ENCODE measurements at regions not wholly inside any gene's neighbourhood (a gene's known extent, or its start where the extent isn't known, plus 50 kb on each side); places are given as distances from the start of the nearest gene placed in this dataset.

DNA sequence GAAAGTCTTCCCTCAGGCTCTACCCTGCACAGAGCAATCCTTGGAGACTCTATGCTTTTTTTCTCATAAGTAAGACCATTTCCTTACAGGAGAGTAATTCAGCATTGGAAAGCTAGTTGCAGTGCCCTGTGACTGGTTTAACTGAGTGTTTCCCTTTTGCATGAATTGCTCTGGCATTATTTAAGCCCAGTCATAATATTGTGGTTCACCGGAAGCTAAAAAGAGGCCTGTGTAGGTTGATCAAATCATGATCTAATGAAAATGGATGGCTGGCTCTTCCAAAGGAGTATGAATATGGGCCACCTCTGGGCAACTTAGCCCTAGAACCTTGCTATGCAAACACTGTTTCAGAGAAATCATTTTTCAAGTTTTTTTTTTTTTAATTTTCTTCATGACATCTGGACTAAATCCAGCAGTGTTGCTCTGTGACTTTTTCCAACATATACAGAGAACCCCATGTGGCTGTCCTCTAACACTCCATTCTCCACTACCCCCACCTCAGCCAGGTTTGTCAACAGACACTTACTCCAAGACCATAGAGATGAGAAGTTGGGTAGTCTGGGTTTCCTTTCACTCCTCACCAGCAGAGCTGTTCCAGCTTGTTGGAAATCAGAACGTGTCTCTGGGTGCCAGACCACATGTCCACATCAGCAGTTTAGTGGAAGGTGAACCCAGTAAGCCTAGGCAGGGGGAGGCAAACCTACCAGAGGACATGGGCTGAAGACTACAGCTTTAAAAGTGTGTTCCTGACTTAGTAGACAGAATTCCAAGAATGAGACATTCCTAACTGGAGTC lies 175.2 kb upstream of the SLC14A2 start:
- Histone ChIP-seq H3K4me3 (ENCODE audit: low read depth in 1 of 2, low read length in 1 of 2) (no peak overlapping the region), H3K27me3 (no peaks in the 10 kb centered on the region), H3K4me1 (ENCODE audit: control insufficient read depth in 1 of 2, insufficient read depth in 1 of 2, low read depth in 1 of 2, low read length in 1 of 2) (no peaks in the 10 kb centered on the region), H3K9me3 (no peaks in the 10 kb centered on the region), H3K27ac (no peak overlapping the region), H3K36me3 (no peaks in the 10 kb centered on the region)
- TF ChIP-seq, protein P1, sequence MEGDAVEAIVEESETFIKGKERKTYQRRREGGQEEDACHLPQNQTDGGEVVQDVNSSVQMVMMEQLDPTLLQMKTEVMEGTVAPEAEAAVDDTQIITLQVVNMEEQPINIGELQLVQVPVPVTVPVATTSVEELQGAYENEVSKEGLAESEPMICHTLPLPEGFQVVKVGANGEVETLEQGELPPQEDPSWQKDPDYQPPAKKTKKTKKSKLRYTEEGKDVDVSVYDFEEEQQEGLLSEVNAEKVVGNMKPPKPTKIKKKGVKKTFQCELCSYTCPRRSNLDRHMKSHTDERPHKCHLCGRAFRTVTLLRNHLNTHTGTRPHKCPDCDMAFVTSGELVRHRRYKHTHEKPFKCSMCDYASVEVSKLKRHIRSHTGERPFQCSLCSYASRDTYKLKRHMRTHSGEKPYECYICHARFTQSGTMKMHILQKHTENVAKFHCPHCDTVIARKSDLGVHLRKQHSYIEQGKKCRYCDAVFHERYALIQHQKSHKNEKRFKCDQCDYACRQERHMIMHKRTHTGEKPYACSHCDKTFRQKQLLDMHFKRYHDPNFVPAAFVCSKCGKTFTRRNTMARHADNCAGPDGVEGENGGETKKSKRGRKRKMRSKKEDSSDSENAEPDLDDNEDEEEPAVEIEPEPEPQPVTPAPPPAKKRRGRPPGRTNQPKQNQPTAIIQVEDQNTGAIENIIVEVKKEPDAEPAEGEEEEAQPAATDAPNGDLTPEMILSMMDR (IDR thresholded peaks at IDR 0.05): no peak

DNA sequence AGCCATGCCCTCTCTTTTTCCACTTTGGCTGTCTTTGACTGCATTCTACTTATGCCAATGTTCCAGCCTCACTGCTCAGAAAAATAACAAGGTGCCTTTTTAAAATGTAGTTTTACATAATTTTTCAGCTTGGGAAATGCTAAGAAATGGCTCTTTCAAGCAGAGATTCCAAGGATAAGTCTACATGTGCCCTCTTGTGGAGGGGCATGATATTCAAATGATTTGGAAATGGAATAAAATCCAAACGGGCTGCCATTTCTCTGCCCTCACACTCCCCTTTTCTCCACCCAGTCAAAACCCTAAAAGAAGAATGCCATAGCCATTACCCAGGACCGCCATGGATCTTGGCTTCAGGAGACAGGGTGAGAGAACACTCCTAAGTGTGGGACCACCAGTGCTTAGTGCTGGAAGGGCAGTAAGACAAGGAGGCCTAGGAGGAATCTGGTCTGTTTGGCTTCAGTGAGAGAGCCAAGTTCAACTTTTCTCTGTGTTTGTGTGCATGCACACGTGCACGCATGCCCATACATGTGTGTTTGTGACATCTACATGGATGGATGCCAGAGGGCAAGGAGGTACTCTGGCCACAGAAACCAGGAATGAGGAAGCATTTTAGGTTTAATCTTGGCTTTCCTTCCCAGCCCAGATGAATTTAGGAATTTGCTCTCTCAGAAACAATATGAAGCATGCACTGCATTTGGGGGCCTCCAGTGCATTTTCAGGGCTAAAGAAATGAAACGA lies 174.0 kb upstream of the SLC14A2 start:
- H3K9me3 ChIP-seq: no peaks in the 10 kb centered on the region
- no peaks in the 10 kb centered on the region for H3K36me3 ChIP-seq
- no peak overlapping the region for H3K27ac ChIP-seq
- H3K4me3 ChIP-seq (ENCODE audit: low read depth in 1 of 2, low read length in 1 of 2): no peak overlapping the region
- H3K27me3 ChIP-seq: no peaks in the 10 kb centered on the region
- H3K4me1 ChIP-seq (ENCODE audit: control insufficient read depth in 1 of 2, insufficient read depth in 1 of 2, low read depth in 1 of 2, low read length in 1 of 2): no peaks in the 10 kb centered on the region
- TF ChIP-seq, protein P1 (IDR thresholded peaks at IDR 0.05): no peak

DNA sequence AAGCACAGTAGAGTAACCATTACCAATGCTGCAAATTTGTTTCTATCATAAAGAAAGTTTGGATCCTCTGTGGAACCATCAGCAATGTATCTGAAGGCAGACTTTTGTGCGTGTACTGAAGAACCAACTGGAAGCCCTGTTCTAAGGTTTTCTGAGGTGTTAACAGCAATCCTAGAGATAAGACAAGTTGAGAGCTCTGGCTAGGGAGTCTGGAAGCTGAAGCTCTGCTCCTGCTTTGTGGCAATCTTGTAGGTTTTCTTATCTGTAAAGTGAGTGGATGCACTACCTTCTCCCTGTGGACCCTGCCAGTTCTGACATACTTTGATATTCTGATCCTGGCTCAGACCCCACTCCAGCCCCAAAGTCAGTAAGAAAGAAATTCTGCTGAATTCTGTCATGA lies 171.2 kb upstream of the SLC14A2 start:
- Histone ChIP-seq H3K9me3 (no peaks in the 10 kb centered on the region), H3K27me3 (no peaks in the 10 kb centered on the region), H3K27ac (no peak overlapping the region), H3K4me3 (ENCODE audit: low read depth in 1 of 2, low read length in 1 of 2) (no peak overlapping the region), H3K4me1 (ENCODE audit: control insufficient read depth in 1 of 2, insufficient read depth in 1 of 2, low read depth in 1 of 2, low read length in 1 of 2) (no peaks in the 10 kb centered on the region), H3K36me3 (no peaks in the 10 kb centered on the region)
- TF ChIP-seq, protein P1 (IDR thresholded peaks at IDR 0.05): no peak

DNA sequence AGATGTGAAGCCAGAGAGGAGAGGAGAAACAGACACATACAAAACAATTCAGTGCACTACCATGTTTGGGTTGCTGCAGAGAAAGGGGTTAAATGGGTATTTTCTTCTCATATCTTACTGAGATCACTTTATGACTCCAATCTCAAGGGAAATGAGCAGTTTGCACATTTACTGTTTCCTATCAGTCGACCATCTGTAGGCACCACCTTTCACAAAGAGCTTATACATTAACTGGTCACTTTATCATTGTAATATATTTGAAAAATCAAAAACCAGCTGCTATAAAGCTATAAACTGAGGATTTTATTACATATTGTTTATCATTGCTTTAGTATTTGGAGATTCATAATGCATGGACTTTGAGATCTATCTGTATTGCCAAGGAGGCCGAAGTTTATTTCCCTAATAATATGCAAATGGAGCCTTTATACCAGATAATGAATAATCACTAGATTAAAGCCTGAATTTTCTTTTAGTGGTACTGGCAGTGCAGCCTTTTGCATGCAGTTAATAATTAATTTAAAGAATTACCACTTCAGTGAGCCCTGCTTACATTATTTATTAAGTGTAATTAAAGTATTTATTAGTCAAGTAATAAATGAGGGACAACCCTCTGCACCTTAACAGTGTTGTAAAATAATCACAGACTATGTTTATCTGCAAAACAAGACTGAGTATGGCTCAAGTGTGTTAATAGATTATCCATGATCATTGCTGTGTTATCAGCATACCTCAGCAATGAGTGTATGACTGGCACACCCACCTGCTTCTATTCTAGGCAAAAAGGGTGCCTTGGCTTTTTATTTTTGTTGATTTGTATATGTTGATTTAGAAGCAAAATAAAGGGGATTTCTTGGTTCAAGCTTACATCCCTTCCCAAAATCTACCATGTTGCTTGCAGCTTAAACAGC lies 167.7 kb upstream of the SLC14A2 start:
- H3K27ac ChIP-seq: no peak overlapping the region
- H3K36me3 ChIP-seq: no peaks in the 10 kb centered on the region
- H3K9me3 ChIP-seq: no peaks in the 10 kb centered on the region
- H3K4me1 ChIP-seq (ENCODE audit: control insufficient read depth in 1 of 2, insufficient read depth in 1 of 2, low read depth in 1 of 2, low read length in 1 of 2): no peaks in the 10 kb centered on the region
- TF ChIP-seq, protein P1 (IDR thresholded peaks at IDR 0.05): no peak
- no peak overlapping the region for H3K4me3 ChIP-seq (ENCODE audit: low read depth in 1 of 2, low read length in 1 of 2)
- H3K27me3 ChIP-seq: no peaks in the 10 kb centered on the region

DNA sequence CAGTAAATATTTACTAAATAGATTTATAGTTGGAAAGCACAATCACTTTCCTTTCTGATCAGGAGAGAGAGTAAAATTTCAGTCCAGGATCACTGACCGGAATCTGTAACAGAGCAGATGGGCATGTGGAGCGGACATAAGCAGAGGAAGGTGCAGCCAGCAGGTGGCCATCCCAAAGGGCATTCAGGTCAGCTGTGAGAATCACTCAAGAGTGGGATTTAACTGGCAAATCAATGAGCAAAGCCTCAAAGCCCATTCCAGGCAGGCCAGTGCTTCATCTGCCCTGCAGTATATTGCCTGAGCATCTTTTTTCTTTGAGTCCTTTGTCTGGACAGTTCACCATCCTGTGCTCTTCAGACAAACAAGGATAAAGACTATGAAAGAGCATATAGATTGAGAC lies 166.4 kb upstream of the SLC14A2 start:
- no peaks in the 10 kb centered on the region for H3K9me3 ChIP-seq
- H3K27me3 ChIP-seq: no peaks in the 10 kb centered on the region
- no peak overlapping the region for H3K4me3 ChIP-seq (ENCODE audit: low read depth in 1 of 2, low read length in 1 of 2)
- no peak overlapping the region for H3K27ac ChIP-seq
- TF ChIP-seq, protein P1 (IDR thresholded peaks at IDR 0.05): no peak
- H3K36me3 ChIP-seq: no peaks in the 10 kb centered on the region
- H3K4me1 ChIP-seq (ENCODE audit: control insufficient read depth in 1 of 2, insufficient read depth in 1 of 2, low read depth in 1 of 2, low read length in 1 of 2): no peaks in the 10 kb centered on the region

Measured in neutrophil (primary cell).